OCI-LY7 (cell line): ENCODE measurements at regions not wholly inside any gene's neighbourhood (a gene's known extent, or its start where the extent isn't known, plus 50 kb on each side); places are given as distances from the start of the nearest gene placed in this dataset.

Experiments
- BruUV-seq: library from RNA; stranded (reverse); fragments of 400-500 nt; replicated peaks from 2 replicates; lab custom pipeline; 2021; lab: Mats Ljungman, UMichigan
- CTCF ChIA-PET: fragments of 300-600 bp; sonication (Branson Sonifier 250); formaldehyde crosslinking; loops from one replicate; lab custom pipeline; 2022; ENCODE audit warnings: antibody characterized with exemption; ENCODE audit not compliant: unreplicated experiment; lab: Charles Lee
- POLR2A ChIA-PET: fragments of 300-600 bp; sonication (Branson Sonifier 250); formaldehyde crosslinking; loops from one replicate; lab custom pipeline; 2022; ENCODE audit warnings: antibody characterized with exemption; lab: Charles Lee
- DNase-seq: peaks from one replicate; pipeline ENCODE4 v3.0.0-alpha.2; 2015; ENCODE audit warnings: low spot score
- H2AFZ ChIP-seq: fragments of 200-600 bp; sonication (generic), shearing (Covaris generic); 2 replicates; pipeline ENCODE4 v1.6.1; 2014; ENCODE audit warnings: mild to moderate bottlenecking, antibody characterized with exemption, low read length, moderate library complexity
- H3K27ac ChIP-seq: fragments of 200-600 bp; sonication (generic); 2 replicates; pipeline ENCODE4 v1.5.1; 2014; ENCODE audit warnings: mixed run types, low read depth, mild to moderate bottlenecking, moderate library complexity, low read length, inconsistent platforms; ENCODE audit not compliant: poor library complexity, severe bottlenecking
- H3K36me3 ChIP-seq: fragments of 200-600 bp; sonication (generic); 2 replicates; pipeline ENCODE4 v1.6.1; 2014; ENCODE audit warnings: mild to moderate bottlenecking, antibody characterized with exemption, low read length, moderate library complexity, mixed read lengths; ENCODE audit not compliant: insufficient read depth
- H3K4me1 ChIP-seq: fragments of 200-600 bp; sonication (generic); 2 replicates; pipeline ENCODE4 v1.5.1; 2014; ENCODE audit warnings: mild to moderate bottlenecking, low read length; ENCODE audit not compliant: insufficient read depth, poor library complexity, severe bottlenecking
- H3K4me2 ChIP-seq: fragments of 200-600 bp; sonication (generic); 2 replicates; pipeline ENCODE4 v1.6.1; 2014; ENCODE audit warnings: mild to moderate bottlenecking, low read length
- H3K4me3 ChIP-seq: fragments of 200-600 bp; sonication (generic); 2 replicates; pipeline ENCODE4 v1.5.1; 2014; ENCODE audit warnings: mild to moderate bottlenecking, low read depth, low read length; ENCODE audit not compliant: poor library complexity, severe bottlenecking
- H3K79me2 ChIP-seq: fragments of 200-600 bp; sonication (generic); 2 replicates; pipeline ENCODE4 v1.6.1; 2016; ENCODE audit warnings: low read depth, mild to moderate bottlenecking, low read length, moderate library complexity, mixed read lengths; ENCODE audit not compliant: insufficient read depth
- H3K9me2 ChIP-seq: fragments of 200-600 bp; sonication (generic); 2 replicates; pipeline ENCODE4 v1.6.1; 2016; ENCODE audit warnings: mild to moderate bottlenecking, low read length, mixed read lengths; ENCODE audit not compliant: insufficient read depth
- H3K9me3 ChIP-seq: fragments of 200-600 bp; sonication (generic); 2 replicates; pipeline ENCODE4 v1.6.1; 2014; ENCODE audit warnings: mild to moderate bottlenecking, mixed run types, low read length, mixed read lengths
- H4K20me1 ChIP-seq: fragments of 200-600 bp; sonication (generic); 2 replicates; pipeline ENCODE4 v1.6.1; 2014; ENCODE audit warnings: mild to moderate bottlenecking, antibody characterized with exemption, low read length, moderate library complexity, mixed read lengths; ENCODE audit not compliant: insufficient read depth
- CTCF ChIP-seq: fragments of 200-600 bp; sonication (generic); conservative IDR thresholded peaks from 2 replicates; pipeline ENCODE4 v1.5.1; 2014; ENCODE audit warnings: mild to moderate bottlenecking, antibody characterized with exemption, low read length, moderate library complexity, mixed read lengths
- EZH2phosphoT487 ChIP-seq: fragments of 200-600 bp; sonication (generic); IDR thresholded peaks from 2 replicates; pipeline ENCODE4 v1.6.1; 2018; ENCODE audit warnings: low read depth, borderline replicate concordance, mild to moderate bottlenecking, mixed run types, antibody characterized with exemption, low read length, moderate library complexity, mixed read lengths
- intact Hi-C: fragments of 100-400 bp; cut with micrococcal nuclease; formaldehyde crosslinking; loops from one replicate; pipeline ENCODE4 v1.10.0; 2022; ENCODE audit not compliant: unreplicated experiment

DNA sequence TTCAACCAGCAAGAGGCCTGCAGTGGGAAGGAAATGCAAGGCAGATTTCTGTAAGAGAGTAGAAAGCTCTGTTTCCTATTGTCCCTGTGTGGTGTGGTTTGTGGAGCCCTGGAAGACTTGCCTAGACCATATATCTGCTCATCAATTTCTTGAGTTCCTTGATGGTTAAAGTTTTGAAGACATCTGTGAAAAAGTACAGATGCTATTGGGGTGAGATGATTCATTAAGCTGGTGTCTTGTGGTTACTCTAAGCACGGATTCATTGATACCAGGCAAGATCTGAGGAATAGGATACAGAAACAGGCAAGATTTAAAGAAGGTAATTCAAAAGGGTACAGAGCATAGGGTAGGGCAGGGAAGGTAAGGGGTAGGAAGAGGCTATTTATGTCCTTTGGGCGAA, 275.8 kb upstream of the SESN3 start:
- H3K79me2 ChIP-seq, result no peaks in the 10 kb centered on the region
- no peaks in the 10 kb centered on the region for H4K20me1 ChIP-seq
- no TSS peak for BruUV-seq
- TF ChIP-seq EZH2phosphoT487, result no peak
- no peak overlapping the region for H3K27ac ChIP-seq
- H3K9me2 ChIP-seq, result no peaks in the 10 kb centered on the region
- no peak overlapping the region for H3K4me3 ChIP-seq
- H3K4me2 ChIP-seq, result no peak overlapping the region
- ChIA-PET POLR2A (no interaction called here), CTCF (no interaction called here)
- H3K36me3 ChIP-seq, result no peaks in the 10 kb centered on the region
- intact Hi-C loops, result loop anchor here (5.0 kb wide), 1 partner anchor 256 kb away; no protein-coding TSS in a partner anchor
- DNase-seq, result no peak
- no peaks in the 10 kb centered on the region for H3K4me1 ChIP-seq
- H2AFZ ChIP-seq, result no peak overlapping the region
- no peaks in the 10 kb centered on the region for H3K9me3 ChIP-seq

GRCh38 chr11:95505927-95506426, 275.0 kb upstream of the SESN3 start:
- DNase-seq, result no peak
- no peaks in the 10 kb centered on the region for H4K20me1 ChIP-seq
- no peak overlapping the region for H3K27ac ChIP-seq
- no peaks in the 10 kb centered on the region for H3K36me3 ChIP-seq
- no peaks in the 10 kb centered on the region for H3K79me2 ChIP-seq
- no TSS peak for BruUV-seq
- CTCF ChIA-PET, result no interaction called here
- no peaks in the 10 kb centered on the region for H3K9me2 ChIP-seq
- no peaks in the 10 kb centered on the region for H3K4me1 ChIP-seq
- H3K4me2 ChIP-seq, result no peak overlapping the region
- intact Hi-C loops, result loop anchor here (5.0 kb wide), 1 partner anchor 256 kb away; no protein-coding TSS in a partner anchor
- H2AFZ ChIP-seq, result no peak overlapping the region
- H3K4me3 ChIP-seq, result no peak overlapping the region
- POLR2A ChIA-PET, result interaction anchor here (0.8 to 0.9 kb wide), 2 partner anchors 10 to 88 kb away, joined by 3 read pairs; no protein-coding TSS in a partner anchor
- TF ChIP-seq EZH2phosphoT487 (no peak), CTCF (no peak)
- H3K9me3 ChIP-seq, result no peaks in the 10 kb centered on the region

DNA sequence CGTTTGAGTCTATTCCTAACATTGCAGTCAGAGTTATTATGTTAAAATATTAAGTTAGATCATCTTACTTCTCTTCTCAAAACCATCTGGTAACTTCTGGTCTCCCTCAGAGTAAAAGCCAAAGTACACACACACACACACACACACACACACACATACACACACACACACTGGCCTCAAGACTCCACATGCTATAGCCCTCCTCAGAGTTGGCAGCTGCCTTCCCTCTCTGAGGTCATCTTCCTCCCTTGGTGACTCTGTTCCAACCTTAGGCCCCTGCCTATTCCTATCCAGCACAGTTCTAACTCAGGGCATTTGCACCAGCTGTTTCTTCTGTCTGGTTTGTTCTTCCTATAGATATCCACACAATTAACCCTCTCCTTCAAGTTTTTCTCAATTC, 272.0 kb upstream of the SESN3 start:
- H3K36me3 ChIP-seq, result no peaks in the 10 kb centered on the region
- H2AFZ ChIP-seq, result no peak overlapping the region
- no peak for DNase-seq
- H3K79me2 ChIP-seq, result no peaks in the 10 kb centered on the region
- H3K4me2 ChIP-seq, result no peak overlapping the region
- intact Hi-C loops, result no loop called here
- CTCF ChIA-PET, result no interaction called here
- no peaks in the 10 kb centered on the region for H3K9me2 ChIP-seq
- no TSS peak for BruUV-seq
- POLR2A ChIA-PET, result no interaction called here
- no peak overlapping the region for H3K27ac ChIP-seq
- H3K4me3 ChIP-seq, result no peak overlapping the region
- H4K20me1 ChIP-seq, result no peaks in the 10 kb centered on the region
- H3K4me1 ChIP-seq, result no peaks in the 10 kb centered on the region
- TF ChIP-seq CTCF, result no peak
- no peak for TF ChIP-seq EZH2phosphoT487
- no peaks in the 10 kb centered on the region for H3K9me3 ChIP-seq
